HepG2 (cell line): ENCODE measurements at regions not wholly inside any gene's neighbourhood (a gene's known extent, or its start where the extent isn't known, plus 50 kb on each side); places are given as distances from the start of the nearest gene placed in this dataset.

Experiments used
- BCL6 ChIP-seq: IDR thresholded peaks from 2 replicates; pipeline ENCODE4 v1.6.1; 2016; ENCODE audit warnings: missing genetic modification reagents, missing compliant biosample characterization
- ETV5 ChIP-seq: IDR thresholded peaks from 2 replicates; pipeline ENCODE4 v1.6.1; 2018; ENCODE audit warnings: missing biosample characterization, missing genetic modification reagents, inconsistent platforms, borderline replicate concordance
- EZH2 ChIP-seq: conservative IDR thresholded peaks from 2 replicates; pipeline ENCODE4 v1.6.1; 2012; ENCODE audit warnings: mild to moderate bottlenecking, low read depth, low read length, moderate library complexity
- FOXA1 ChIP-seq, 2 experiments: fragments of 450-650 bp in 1 of 2; sonication (generic) in 1 of 2; formaldehyde crosslinking in 1 of 2; IDR thresholded peaks; 2 replicates each; pipeline versions ENCODE4 v1.4.0 to v1.6.1; 2016 to 2020; ENCODE audit warnings: missing genetic modification reagents in 1 of 2
- FOXA3 ChIP-seq: IDR thresholded peaks from 2 replicates; pipeline ENCODE4 v1.6.1; 2016; ENCODE audit warnings: missing genetic modification reagents, missing compliant biosample characterization
- KLF12 ChIP-seq: sonication (generic); formaldehyde crosslinking; IDR thresholded peaks from 2 replicates; pipeline ENCODE4 v1.4.0; 2020; ENCODE audit warnings: missing genetic modification reagents, borderline replicate concordance
- NCOR1 ChIP-seq: fragments of 200-600 bp; sonication (generic); IDR thresholded peaks from 2 replicates; pipeline ENCODE4 v1.7.0; 2017; ENCODE audit warnings: antibody characterized with exemption, low read length, borderline replicate concordance
- PITX1 ChIP-seq: sonication (generic); formaldehyde crosslinking; IDR thresholded peaks from 2 replicates; pipeline ENCODE4 v1.5.1; 2020; ENCODE audit warnings: mild to moderate bottlenecking, missing genetic modification reagents
- TOE1 ChIP-seq: sonication (generic); formaldehyde crosslinking; IDR thresholded peaks from 2 replicates; pipeline ENCODE4 v1.4.0; 2020; ENCODE audit warnings: mild to moderate bottlenecking, missing genetic modification reagents
- ZNF10 ChIP-seq: sonication (generic); formaldehyde crosslinking; IDR thresholded peaks from 2 replicates; pipeline ENCODE4 v1.4.0; 2020; ENCODE audit warnings: mild to moderate bottlenecking, low read depth, missing genetic modification reagents, borderline replicate concordance
- ZNF337 ChIP-seq: sonication (generic); formaldehyde crosslinking; IDR thresholded peaks from 2 replicates; pipeline ENCODE4 v1.5.1; 2020; ENCODE audit warnings: missing genetic modification reagents, low read depth, mild to moderate bottlenecking, borderline replicate concordance
- ZNF431 ChIP-seq: sonication (generic); formaldehyde crosslinking; IDR thresholded peaks from 2 replicates; pipeline ENCODE4 v1.9.0; 2022; ENCODE audit warnings: missing genetic modification reagents, low read depth, mild to moderate bottlenecking, borderline replicate concordance
- ZNF615 ChIP-seq: sonication (generic); formaldehyde crosslinking; IDR thresholded peaks from 2 replicates; pipeline ENCODE4 v1.5.0; 2020; ENCODE audit warnings: mild to moderate bottlenecking, missing genetic modification reagents, borderline replicate concordance
- TF ChIP-seq, protein P1 (sequence below), 2 experiments: fragments of 450-650 bp in 1 of 2; sonication (generic) in 1 of 2; formaldehyde crosslinking; IDR thresholded peaks; 2 replicates each; pipeline versions ENCODE4 v1.5.0 to v1.8.0; 2020 to 2022; ENCODE audit warnings: mild to moderate bottlenecking in 1 of 2, missing genetic modification reagents in 1 of 2
- TF ChIP-seq, protein P2 (sequence below): sonication (generic); formaldehyde crosslinking; IDR thresholded peaks from 2 replicates; pipeline ENCODE4 v1.4.0; 2020; ENCODE audit warnings: missing genetic modification reagents, borderline replicate concordance
- TF ChIP-seq, protein P3 (sequence below), 2 experiments: sonication (generic) in 1 of 2; formaldehyde crosslinking in 1 of 2; IDR thresholded peaks; 2 replicates each; pipeline versions ENCODE4 v1.4.0 to v1.6.1; 2016 to 2020; ENCODE audit warnings: borderline replicate concordance in 1 of 2, low read depth in 1 of 2, mild to moderate bottlenecking in 1 of 2, missing genetic modification reagents in 1 of 2

DNA sequence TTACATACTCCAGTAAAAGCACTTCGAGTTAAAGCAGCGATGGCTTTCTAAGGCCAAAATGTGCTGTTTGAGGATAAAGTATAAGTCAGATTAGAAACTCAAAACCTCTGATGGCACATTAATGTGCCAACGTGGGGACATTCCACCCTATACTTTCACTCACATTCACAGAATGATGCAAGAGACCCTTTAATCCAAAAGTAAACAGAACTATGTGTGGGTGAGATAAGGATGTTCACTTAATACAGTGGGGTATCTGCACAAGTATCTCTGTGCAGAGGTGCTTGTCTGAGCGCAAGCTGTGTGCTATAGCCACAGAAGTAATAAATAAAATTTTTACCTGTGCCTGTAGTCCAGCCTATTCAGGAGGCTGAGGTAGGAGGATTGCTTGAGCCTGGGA, 100.3 kb upstream of the CHL1 start (continued):
- TF ChIP-seq PITX1 (CRISPR knock-in tag) (peak; percentile 94), FOXA1 (IDR thresholded peaks at IDR 0.05) (no peak), FOXA1 (CRISPR knock-in tag; IDR thresholded peaks at IDR 0.05) (peak; percentile 45; the same call in 1 of the 2 replicates), ETV5 (CRISPR knock-in tag) (no peak), ZNF615 (no peak), FOXA3 (CRISPR knock-in tag) (peak; percentile 59), NCOR1 (no peak), ZNF10 (CRISPR knock-in tag) (no peak), TOE1 (CRISPR knock-in tag) (no peak), BCL6 (CRISPR knock-in tag) (no peak), ZNF337 (CRISPR knock-in tag) (no peak), ZNF431 (CRISPR knock-in tag) (no peak), EZH2 (no peak), KLF12 (CRISPR knock-in tag) (no peak)
- TF ChIP-seq, protein P1, sequence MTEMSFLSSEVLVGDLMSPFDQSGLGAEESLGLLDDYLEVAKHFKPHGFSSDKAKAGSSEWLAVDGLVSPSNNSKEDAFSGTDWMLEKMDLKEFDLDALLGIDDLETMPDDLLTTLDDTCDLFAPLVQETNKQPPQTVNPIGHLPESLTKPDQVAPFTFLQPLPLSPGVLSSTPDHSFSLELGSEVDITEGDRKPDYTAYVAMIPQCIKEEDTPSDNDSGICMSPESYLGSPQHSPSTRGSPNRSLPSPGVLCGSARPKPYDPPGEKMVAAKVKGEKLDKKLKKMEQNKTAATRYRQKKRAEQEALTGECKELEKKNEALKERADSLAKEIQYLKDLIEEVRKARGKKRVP (CRISPR knock-in tag; IDR thresholded peaks at IDR 0.05) = peak in 1 of 2 experiments; percentile 83; a peak in 2 of 4 replicates
- TF ChIP-seq, protein P2, sequence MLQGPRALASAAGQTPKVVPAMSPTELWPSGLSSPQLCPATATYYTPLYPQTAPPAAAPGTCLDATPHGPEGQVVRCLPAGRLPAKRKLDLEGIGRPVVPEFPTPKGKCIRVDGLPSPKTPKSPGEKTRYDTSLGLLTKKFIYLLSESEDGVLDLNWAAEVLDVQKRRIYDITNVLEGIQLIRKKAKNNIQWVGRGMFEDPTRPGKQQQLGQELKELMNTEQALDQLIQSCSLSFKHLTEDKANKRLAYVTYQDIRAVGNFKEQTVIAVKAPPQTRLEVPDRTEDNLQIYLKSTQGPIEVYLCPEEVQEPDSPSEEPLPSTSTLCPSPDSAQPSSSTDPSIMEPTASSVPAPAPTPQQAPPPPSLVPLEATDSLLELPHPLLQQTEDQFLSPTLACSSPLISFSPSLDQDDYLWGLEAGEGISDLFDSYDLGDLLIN (CRISPR knock-in tag) = no peak
- TF ChIP-seq, protein P3, sequence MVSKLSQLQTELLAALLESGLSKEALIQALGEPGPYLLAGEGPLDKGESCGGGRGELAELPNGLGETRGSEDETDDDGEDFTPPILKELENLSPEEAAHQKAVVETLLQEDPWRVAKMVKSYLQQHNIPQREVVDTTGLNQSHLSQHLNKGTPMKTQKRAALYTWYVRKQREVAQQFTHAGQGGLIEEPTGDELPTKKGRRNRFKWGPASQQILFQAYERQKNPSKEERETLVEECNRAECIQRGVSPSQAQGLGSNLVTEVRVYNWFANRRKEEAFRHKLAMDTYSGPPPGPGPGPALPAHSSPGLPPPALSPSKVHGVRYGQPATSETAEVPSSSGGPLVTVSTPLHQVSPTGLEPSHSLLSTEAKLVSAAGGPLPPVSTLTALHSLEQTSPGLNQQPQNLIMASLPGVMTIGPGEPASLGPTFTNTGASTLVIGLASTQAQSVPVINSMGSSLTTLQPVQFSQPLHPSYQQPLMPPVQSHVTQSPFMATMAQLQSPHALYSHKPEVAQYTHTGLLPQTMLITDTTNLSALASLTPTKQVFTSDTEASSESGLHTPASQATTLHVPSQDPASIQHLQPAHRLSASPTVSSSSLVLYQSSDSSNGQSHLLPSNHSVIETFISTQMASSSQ (IDR thresholded peaks at IDR 0.05; ENCODE audit: low read depth) = no peak
- TF ChIP-seq, protein P3 (CRISPR knock-in tag; IDR thresholded peaks at IDR 0.05; ENCODE audit: borderline replicate concordance) = no peak
